ENCODE measurements at regions not wholly inside any gene's neighbourhood (a gene's known extent, or its start where the extent isn't known, plus 50 kb on each side); places are given as distances from the start of the nearest gene placed in this dataset.

DNA sequence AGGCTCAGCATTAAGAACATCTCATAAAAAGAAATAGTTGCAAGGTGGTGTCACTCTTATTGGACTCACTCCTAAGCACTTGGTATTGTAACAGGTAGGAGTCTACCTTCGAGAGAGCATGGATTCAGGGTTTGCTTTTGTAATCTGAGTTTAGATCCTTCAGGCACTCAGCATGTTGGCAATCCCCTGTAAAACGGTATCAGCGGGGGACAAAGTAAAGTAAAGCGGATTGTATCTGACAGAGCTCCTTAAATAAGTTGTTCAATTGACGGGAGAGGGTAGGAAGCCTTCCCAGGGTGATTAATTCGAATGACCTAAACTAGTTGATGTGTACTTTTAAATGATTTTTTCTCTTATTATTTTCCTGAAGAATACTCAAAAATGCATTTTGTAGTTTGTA lies 869.8 kb upstream of the EPHA7 start:
- TF ChIP-seq, protein P1, sequence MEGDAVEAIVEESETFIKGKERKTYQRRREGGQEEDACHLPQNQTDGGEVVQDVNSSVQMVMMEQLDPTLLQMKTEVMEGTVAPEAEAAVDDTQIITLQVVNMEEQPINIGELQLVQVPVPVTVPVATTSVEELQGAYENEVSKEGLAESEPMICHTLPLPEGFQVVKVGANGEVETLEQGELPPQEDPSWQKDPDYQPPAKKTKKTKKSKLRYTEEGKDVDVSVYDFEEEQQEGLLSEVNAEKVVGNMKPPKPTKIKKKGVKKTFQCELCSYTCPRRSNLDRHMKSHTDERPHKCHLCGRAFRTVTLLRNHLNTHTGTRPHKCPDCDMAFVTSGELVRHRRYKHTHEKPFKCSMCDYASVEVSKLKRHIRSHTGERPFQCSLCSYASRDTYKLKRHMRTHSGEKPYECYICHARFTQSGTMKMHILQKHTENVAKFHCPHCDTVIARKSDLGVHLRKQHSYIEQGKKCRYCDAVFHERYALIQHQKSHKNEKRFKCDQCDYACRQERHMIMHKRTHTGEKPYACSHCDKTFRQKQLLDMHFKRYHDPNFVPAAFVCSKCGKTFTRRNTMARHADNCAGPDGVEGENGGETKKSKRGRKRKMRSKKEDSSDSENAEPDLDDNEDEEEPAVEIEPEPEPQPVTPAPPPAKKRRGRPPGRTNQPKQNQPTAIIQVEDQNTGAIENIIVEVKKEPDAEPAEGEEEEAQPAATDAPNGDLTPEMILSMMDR (IDR thresholded peaks at IDR 0.05 in 8 of 11, conservative IDR thresholded peaks at IDR 0.05 in 3 of 11) = no peak
- TF ChIP-seq POLR2A (IDR thresholded peaks at IDR 0.05) = no peak
